Mucosa of rectum (tissue), 2 donors: ENCODE measurements at regions not wholly inside any gene's neighbourhood (a gene's known extent, or its start where the extent isn't known, plus 50 kb on each side); places are given as distances from the start of the nearest gene placed in this dataset.

ENCODE experiments used
- H3K27ac ChIP-seq, 2 donors: one replicate each; pipeline ENCODE4 v1.7.0; 2013; ENCODE audit warnings: inconsistent platforms in 2 of 2, low read depth in 2 of 2, low read length in 2 of 2
- H3K27me3 ChIP-seq, 2 donors: one replicate each; pipeline ENCODE4 v1.7.0; 2013; ENCODE audit warnings: low read length in 2 of 2; ENCODE audit not compliant: control insufficient read depth in 2 of 2, insufficient read depth in 2 of 2
- H3K36me3 ChIP-seq, 2 donors: one replicate each; pipeline ENCODE4 v1.7.0; 2013; ENCODE audit warnings: low read length in 2 of 2; ENCODE audit not compliant: control insufficient read depth in 2 of 2, insufficient read depth in 2 of 2
- H3K4me1 ChIP-seq, 2 donors: one replicate each; pipeline ENCODE4 v1.7.0; 2013; ENCODE audit warnings: low read length in 2 of 2, mild to moderate bottlenecking in 1 of 2; ENCODE audit not compliant: control insufficient read depth in 2 of 2, insufficient read depth in 2 of 2
- H3K4me3 ChIP-seq, 2 donors: one replicate each; pipeline ENCODE4 v1.7.0; 2013; ENCODE audit warnings: low read length in 2 of 2
- H3K9ac ChIP-seq, 2 donors: one replicate each; pipeline ENCODE4 v1.7.0; 2013; ENCODE audit warnings: low read length in 2 of 2, low read depth in 1 of 2, mild to moderate bottlenecking in 1 of 2
- H3K9me3 ChIP-seq, 2 donors: one replicate each; pipeline ENCODE4 v1.7.0; 2013; ENCODE audit warnings: low read length in 2 of 2; ENCODE audit not compliant: control insufficient read depth in 2 of 2
- donor health status: healthy.
- donor health status: Normal muscosa, but diverticular disease.

DNA sequence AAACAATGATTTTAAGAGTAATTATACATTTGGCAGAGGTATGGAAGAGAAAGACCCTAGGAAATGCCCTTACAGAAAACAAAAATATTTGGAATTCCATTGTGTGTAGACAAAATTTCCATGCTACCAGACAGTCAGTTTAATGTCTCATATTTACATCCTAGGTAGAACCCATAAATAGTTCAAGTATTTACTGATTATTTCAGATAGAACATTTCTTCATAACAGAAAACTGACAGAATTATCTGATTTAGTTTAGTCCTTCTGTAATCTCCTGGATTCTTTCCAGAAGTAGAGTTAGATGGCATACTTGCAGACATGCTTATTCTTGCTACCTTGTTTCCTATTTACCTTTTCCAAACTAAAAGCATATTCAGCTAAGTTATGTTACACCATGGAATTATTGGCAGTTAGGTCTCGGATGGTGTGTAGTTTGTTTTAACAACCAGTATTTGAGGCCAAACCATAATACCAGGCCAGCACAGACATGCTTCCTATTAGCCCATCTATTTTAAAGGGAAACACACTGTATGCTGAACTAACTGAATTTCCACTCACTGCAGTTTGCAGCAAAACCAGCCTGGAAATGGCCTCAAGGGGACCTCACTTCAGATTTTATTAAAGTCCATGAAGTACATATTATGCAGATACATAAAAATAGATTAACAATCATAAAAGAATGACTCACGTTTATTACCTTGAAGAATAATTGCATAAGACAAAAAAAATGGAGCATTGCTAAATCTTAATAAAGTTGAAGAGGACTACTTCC lies 126.6 kb upstream of the LRIG3 start:
- H3K27ac ChIP-seq = no peak overlapping the region
- no peaks in the 10 kb centered on the region for H3K4me1 ChIP-seq
- H3K36me3 ChIP-seq = no peaks in the 10 kb centered on the region
- H3K27me3 ChIP-seq = no peaks in the 10 kb centered on the region
- H3K4me3 ChIP-seq = no peak overlapping the region
- H3K9ac ChIP-seq = no peak overlapping the region
- H3K9me3 ChIP-seq = no peaks in the 10 kb centered on the region

DNA sequence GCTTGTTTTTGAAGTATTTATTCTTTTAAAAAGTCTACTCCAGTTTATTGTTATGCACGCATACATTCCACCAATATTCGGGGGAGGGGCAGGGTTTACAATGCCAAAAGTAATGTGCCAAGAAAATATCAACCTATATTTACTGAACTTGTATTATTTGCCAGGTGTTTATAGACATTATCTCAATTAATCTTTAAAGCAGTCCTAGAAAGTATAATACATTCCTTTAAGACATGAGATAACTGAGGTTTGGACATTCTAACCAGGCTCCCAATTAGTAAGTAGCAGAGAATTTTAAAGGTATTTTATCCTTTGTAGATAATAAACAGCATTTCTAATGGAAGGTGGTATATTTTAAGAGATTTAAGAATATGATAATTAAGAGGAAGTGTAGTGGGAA lies 124.5 kb upstream of the LRIG3 start:
- no peaks in the 10 kb centered on the region for H3K4me1 ChIP-seq
- H3K9me3 ChIP-seq = no peaks in the 10 kb centered on the region
- no peak overlapping the region for H3K27ac ChIP-seq
- no peaks in the 10 kb centered on the region for H3K27me3 ChIP-seq
- H3K9ac ChIP-seq = no peak overlapping the region
- no peaks in the 10 kb centered on the region for H3K36me3 ChIP-seq
- H3K4me3 ChIP-seq = no peak overlapping the region

GRCh38 chr12:59041241-59042121 lies 121.2 kb upstream of the LRIG3 start:
- Histone ChIP-seq H3K27me3 (no peaks in the 10 kb centered on the region), H3K4me1 (no peaks in the 10 kb centered on the region), H3K9me3 (no peaks in the 10 kb centered on the region), H3K9ac (no peak overlapping the region), H3K27ac (peak overlapping the region in 1 of 2 donors; percentile 3), H3K4me3 (no peak overlapping the region), H3K36me3 (no peaks in the 10 kb centered on the region)

DNA sequence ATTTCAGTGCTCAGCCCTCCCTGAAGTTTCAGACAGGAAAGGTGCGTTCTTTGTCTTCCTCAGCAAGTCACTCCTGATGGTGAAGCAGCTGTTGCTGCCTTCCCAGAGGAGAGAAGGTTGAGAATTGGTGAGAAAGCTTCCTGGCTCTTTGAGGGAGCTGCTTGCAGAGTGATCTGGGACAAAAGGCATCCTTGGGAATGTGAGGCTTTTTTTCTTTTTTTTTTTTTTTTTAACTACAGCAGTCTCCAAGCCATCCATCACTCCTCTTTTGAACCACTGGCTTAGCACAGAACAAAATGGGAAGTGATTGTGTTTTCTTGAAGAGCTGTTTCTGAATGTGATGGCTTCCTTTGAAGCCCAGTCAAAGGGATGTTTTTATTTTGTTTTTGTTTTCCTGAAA lies 120.4 kb upstream of the LRIG3 start:
- no peaks in the 10 kb centered on the region for H3K9me3 ChIP-seq
- no peak overlapping the region for H3K9ac ChIP-seq
- no peaks in the 10 kb centered on the region for H3K4me1 ChIP-seq
- H3K36me3 ChIP-seq = no peaks in the 10 kb centered on the region
- H3K27me3 ChIP-seq = no peaks in the 10 kb centered on the region
- H3K27ac ChIP-seq = no peak overlapping the region
- H3K4me3 ChIP-seq = no peak overlapping the region

DNA sequence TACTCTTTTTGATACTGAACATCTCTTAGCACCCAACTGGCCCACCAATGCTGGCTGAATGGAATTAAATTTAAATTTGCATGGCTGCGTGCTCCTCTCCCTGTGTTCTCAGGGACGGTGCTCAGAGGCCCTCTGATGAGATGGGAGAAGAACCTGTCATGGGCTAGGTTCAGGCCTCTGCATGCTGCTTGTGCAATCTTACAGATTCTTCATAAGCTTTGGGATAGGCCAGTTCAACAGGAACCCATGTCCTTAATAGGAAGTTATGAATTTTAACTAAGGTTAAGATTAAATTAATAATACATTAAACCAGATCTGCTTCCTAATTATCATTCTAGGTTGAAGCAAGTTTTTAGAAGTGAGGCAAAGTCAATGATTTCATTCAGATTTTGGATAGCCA lies 119.7 kb upstream of the LRIG3 start:
- no peak overlapping the region for H3K27ac ChIP-seq
- no peaks in the 10 kb centered on the region for H3K9me3 ChIP-seq
- H3K4me1 ChIP-seq = no peaks in the 10 kb centered on the region
- H3K9ac ChIP-seq = no peak overlapping the region
- H3K36me3 ChIP-seq = no peaks in the 10 kb centered on the region
- no peaks in the 10 kb centered on the region for H3K27me3 ChIP-seq
- no peak overlapping the region for H3K4me3 ChIP-seq

DNA sequence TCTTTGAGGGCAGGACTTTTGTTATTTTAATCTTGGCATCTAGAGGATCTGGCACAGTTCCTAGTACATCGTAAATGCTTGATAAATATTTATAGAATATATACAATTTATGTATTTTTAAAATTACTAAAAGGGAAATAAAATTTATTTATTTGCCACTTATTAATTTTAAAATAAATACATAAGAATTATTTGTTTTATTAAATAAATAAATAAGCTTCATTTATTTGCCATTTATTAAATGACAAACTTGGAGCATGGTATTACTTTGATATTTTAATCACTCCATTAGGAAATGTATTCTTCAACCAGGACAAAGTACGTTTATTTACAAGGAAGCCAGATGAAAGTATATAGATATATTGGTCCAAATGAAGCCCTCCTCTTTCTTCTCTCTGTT lies 118.7 kb upstream of the LRIG3 start:
- Histone ChIP-seq H3K9ac (no peak overlapping the region), H3K27me3 (no peaks in the 10 kb centered on the region), H3K4me1 (no peaks in the 10 kb centered on the region), H3K36me3 (no peaks in the 10 kb centered on the region), H3K9me3 (no peaks in the 10 kb centered on the region), H3K27ac (no peak overlapping the region), H3K4me3 (no peak overlapping the region)

DNA sequence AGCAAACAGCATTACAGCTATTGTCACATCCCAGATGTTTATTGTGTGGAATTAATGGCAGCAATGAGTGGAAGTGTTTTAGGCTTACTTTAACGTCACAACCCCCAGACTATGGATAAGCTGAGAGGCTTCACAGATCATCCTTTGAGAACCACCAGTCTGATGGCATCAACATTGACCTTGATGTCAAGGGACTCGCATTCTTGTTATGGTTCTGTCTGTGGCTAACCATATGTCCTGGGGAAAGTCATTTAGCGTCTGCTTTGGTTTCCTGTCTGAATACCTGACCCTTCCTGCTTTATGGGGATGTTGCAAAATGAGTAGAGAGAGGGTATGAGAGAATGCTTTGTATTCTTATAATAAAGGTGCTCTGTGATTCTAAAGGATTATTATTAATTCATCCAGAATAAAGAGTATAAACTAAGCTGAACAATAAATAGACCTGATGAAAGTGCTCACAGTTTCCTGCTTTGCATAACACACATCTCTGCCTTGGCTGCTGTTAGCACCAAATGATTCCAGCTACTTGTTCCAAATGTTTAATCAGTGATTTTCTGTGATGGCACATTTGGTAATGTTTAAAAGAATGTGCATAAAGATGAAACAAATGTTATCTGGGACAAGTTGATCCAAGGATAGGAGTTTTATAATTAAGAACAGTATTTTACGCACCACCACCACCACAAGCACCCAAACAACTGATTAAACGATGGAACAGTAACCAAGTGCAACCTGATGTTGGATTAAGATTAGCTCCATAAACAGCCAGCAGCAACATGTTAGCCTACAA lies 116.9 kb upstream of the LRIG3 start:
- no peak overlapping the region for H3K9ac ChIP-seq
- no peaks in the 10 kb centered on the region for H3K36me3 ChIP-seq
- H3K4me1 ChIP-seq = no peaks in the 10 kb centered on the region
- H3K4me3 ChIP-seq = no peak overlapping the region
- H3K27ac ChIP-seq = no peak overlapping the region
- H3K27me3 ChIP-seq = no peaks in the 10 kb centered on the region
- no peaks in the 10 kb centered on the region for H3K9me3 ChIP-seq

- Histone ChIP-seq H3K27ac (no peak overlapping the region), H3K36me3 (no peaks in the 10 kb centered on the region), H3K4me1 (no peaks in the 10 kb centered on the region), H3K4me3 (no peak overlapping the region), H3K9me3 (no peaks in the 10 kb centered on the region), H3K9ac (no peak overlapping the region), H3K27me3 (no peaks in the 10 kb centered on the region)
Measured at GRCh38 chr12:59036347-59036746, 116.0 kb upstream of the LRIG3 start.

DNA sequence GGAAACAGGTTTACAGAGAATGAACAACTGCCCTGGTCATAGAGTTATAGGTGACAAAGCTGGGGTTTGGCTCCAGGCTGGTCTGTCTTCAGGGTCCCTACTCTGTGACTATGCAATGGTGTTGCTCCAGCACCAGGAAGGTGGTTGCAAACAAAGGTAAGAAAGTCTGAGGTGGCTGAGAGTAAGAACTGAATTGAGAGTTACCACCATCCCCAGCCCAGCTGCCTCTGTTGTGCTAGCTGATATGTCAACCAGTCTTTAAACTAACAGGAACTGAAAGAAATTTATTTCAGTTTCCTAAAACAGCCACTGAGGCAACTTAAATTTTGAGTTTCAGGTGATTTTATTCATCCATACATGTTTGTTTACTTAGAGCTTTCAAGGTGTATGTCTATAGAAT lies 111.0 kb upstream of the LRIG3 start:
- Histone ChIP-seq H3K9me3 (no peaks in the 10 kb centered on the region), H3K27me3 (no peaks in the 10 kb centered on the region), H3K27ac (no peak overlapping the region), H3K4me1 (peaks cover 0 to 8% of the 10 kb centered on the region in 2 donors), H3K4me3 (no peak overlapping the region), H3K36me3 (no peaks in the 10 kb centered on the region), H3K9ac (no peak overlapping the region)

DNA sequence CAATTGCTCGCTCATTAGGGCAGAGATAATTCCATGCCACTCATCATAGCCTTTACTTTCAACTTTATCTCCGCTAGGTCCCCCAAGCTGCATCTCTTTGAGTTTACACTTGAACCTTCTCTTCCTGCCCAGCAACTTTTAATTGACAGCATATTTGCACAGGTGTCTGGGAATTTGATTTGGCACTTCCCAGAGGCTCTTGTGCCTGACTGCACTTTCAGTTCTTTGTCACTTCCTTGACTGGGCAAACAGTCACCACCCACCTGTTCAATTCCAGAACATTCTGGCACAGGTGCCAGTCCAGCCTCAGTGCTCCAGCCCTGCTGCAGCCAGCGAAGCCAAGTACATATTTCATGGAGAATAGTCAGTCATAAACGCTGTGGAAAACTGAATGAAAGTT lies 110.1 kb upstream of the LRIG3 start:
- H3K9ac ChIP-seq = no peak overlapping the region
- H3K9me3 ChIP-seq = no peaks in the 10 kb centered on the region
- H3K4me1 ChIP-seq = peaks cover 0 to 8% of the 10 kb centered on the region in 2 donors
- no peaks in the 10 kb centered on the region for H3K36me3 ChIP-seq
- H3K4me3 ChIP-seq = peak overlapping the region in 1 of 2 donors; percentile 32
- H3K27me3 ChIP-seq = no peaks in the 10 kb centered on the region
- peak overlapping the region in 1 of 2 donors; percentile 68 for H3K27ac ChIP-seq
